ENCODE measurements at regions not wholly inside any gene's neighbourhood (a gene's known extent, or its start where the extent isn't known, plus 50 kb on each side); places are given as distances from the start of the nearest gene placed in this dataset.

GRCh38 chr6:134478764-134479399 lies 161.0 kb upstream of the SGK1 start:
- dilution Hi-C loops (cut with MboI; ENCODE audit: extremely low pct_ligation_motif_present, low sequenced_read_pairs): no loop called here
- intact Hi-C loops (cut with micrococcal nuclease): no loop called here
- POLR2A ChIA-PET: interaction anchor here (1.2 kb wide), 1 partner anchor 38 kb away, joined by 7 read pairs; no protein-coding TSS in a partner anchor
- BruUV-seq (replicated peaks): no TSS peak
- Histone ChIP-seq H3K36me3 (ENCODE audit: control insufficient read depth in 2 of 2, extremely low read depth in 1 of 2, insufficient read depth in 2 of 2, low read length in 2 of 2) (no peaks in the 10 kb centered on the region), H3K9me1 (replicated peaks; ENCODE audit: control insufficient read depth, extremely low read depth, insufficient read depth, low read length) (no peaks in the 10 kb centered on the region), H3K27me3 (ENCODE audit: control insufficient read depth in 2 of 2, insufficient read depth in 2 of 2, low read length in 2 of 2) (no peaks in the 10 kb centered on the region), H3K27ac (ENCODE audit: insufficient read depth, low read depth, low read length) (no peak overlapping the region), H3K9ac (replicated peaks; ENCODE audit: extremely low read depth, insufficient read depth, low read length) (no peak overlapping the region), H3K4me3 (replicated peaks in 1 of 3; ENCODE audit: insufficient read depth in 1 of 3, low read depth in 1 of 3, low read length in 3 of 3) (no peak overlapping the region), H2AFZ (ENCODE audit: low read depth, low read length) (no peak overlapping the region), H3K9me3 (replicated peaks; ENCODE audit: control insufficient read depth, insufficient read depth, low read length) (no peaks in the 10 kb centered on the region), H3K4me1 (ENCODE audit: control insufficient read depth, extremely low read depth, insufficient read depth, low read length) (peaks cover 4% of the 10 kb centered on the region), H3K4me2 (ENCODE audit: insufficient read depth, low read length) (no peak overlapping the region), H3K79me2 (ENCODE audit: control insufficient read depth, insufficient read depth, low read length) (no peaks in the 10 kb centered on the region), H4K20me1 (replicated peaks; ENCODE audit: control insufficient read depth, extremely low read depth, insufficient read depth, low read length) (no peaks in the 10 kb centered on the region)
- CTCF ChIA-PET: interaction anchor here (0.8 to 1.3 kb wide), 2 partner anchors 11 to 345 kb away, joined by 3 read pairs; no protein-coding TSS in a partner anchor
- DNase-seq (ENCODE audit: low read depth, low spot score) (no peak), FAIRE-seq (no peak)
- TF ChIP-seq GATA2 (IDR thresholded peaks at IDR 0.05; ENCODE audit: insufficient read depth, insufficient read length, low read depth, low read length) (no peak), POLR2AphosphoS5 (IDR thresholded peaks at IDR 0.05; ENCODE audit: insufficient read depth, low read depth, low read length) (no peak), JUN (IDR thresholded peaks at IDR 0.05; ENCODE audit: borderline replicate concordance, insufficient read depth, insufficient read length, low read depth) (no peak), MYC (IDR thresholded peaks at IDR 0.05; ENCODE audit: low read depth, low read length) (no peak), POLR2A (IDR thresholded peaks at IDR 0.05; ENCODE audit: low read depth, low read length) (no peak), MAX (IDR thresholded peaks at IDR 0.05; ENCODE audit: insufficient read depth, insufficient read length) (no peak), CTCF (IDR thresholded peaks at IDR 0.05; ENCODE audit: extremely low read depth in 1 of 2, insufficient read depth in 1 of 2, low read depth in 1 of 2, low read length in 2 of 2) (no peak), EZH2 (IDR thresholded peaks at IDR 0.05; ENCODE audit: borderline replicate concordance, low read depth, low read length, severe bottlenecking) (no peak), FOS (IDR thresholded peaks at IDR 0.05; ENCODE audit: borderline replicate concordance, insufficient read depth, low read length) (no peak)

Measured in endothelial cell of umbilical vein (primary cell).